Fibroblast of lung (primary cell): ENCODE measurements at regions not wholly inside any gene's neighbourhood (a gene's known extent, or its start where the extent isn't known, plus 50 kb on each side); places are given as distances from the start of the nearest gene placed in this dataset.

ENCODE experiments used
- DNase-seq, 2 donors: peaks; one replicate each; pipeline versions ENCODE4 v3.0.0 to v3.0.0-alpha.2; 2010; ENCODE audit warnings: low read depth in 2 of 2
- H2AFZ ChIP-seq: 2 replicates; pipeline ENCODE4 v1.5.1; 2012; ENCODE audit warnings: low read length, control low read depth, inconsistent platforms
- H3K27ac ChIP-seq: 2 replicates; pipeline ENCODE4 v1.5.1; 2011; ENCODE audit warnings: low read length, control low read depth; ENCODE audit not compliant: insufficient read depth
- H3K27me3 ChIP-seq: 2 replicates; pipeline ENCODE4 v1.5.1; 2011; ENCODE audit warnings: mild to moderate bottlenecking, low read length; ENCODE audit not compliant: control insufficient read depth, insufficient read depth
- H3K36me3 ChIP-seq: 2 replicates; pipeline ENCODE4 v1.5.1; 2011; ENCODE audit warnings: low read length; ENCODE audit not compliant: control insufficient read depth, insufficient read depth
- H3K4me1 ChIP-seq: 2 replicates; pipeline ENCODE4 v1.5.1; 2011; ENCODE audit warnings: low read length; ENCODE audit not compliant: control insufficient read depth, insufficient read depth; ENCODE audit errors: extremely low read depth
- H3K4me2 ChIP-seq: 2 replicates; pipeline ENCODE4 v1.5.1; 2011; ENCODE audit warnings: low read length, control low read depth; ENCODE audit not compliant: insufficient read depth; ENCODE audit errors: extremely low read depth
- H3K4me3 ChIP-seq, 4 experiments: fragments of 200-600 bp in 1 of 4; sonication (generic) in 1 of 4; replicated peaks in 1 of 4; 2 replicates each; pipeline ENCODE4 v1.5.1; 2011 to 2016; ENCODE audit warnings: low read length in 4 of 4, low read depth in 3 of 4, mild to moderate bottlenecking in 3 of 4, control low read depth in 2 of 4, inconsistent platforms in 1 of 4, mixed read lengths in 1 of 4; ENCODE audit not compliant: insufficient read depth in 1 of 4; ENCODE audit errors: control extremely low read depth in 1 of 4
- H3K79me2 ChIP-seq: 2 replicates; pipeline ENCODE4 v1.5.1; 2012; ENCODE audit warnings: mild to moderate bottlenecking, low read length, inconsistent platforms; ENCODE audit not compliant: control insufficient read depth, insufficient read depth
- H3K9ac ChIP-seq: 2 replicates; pipeline ENCODE4 v1.5.1; 2011; ENCODE audit warnings: mild to moderate bottlenecking, low read length, control low read depth; ENCODE audit not compliant: insufficient read depth
- H3K9me3 ChIP-seq: 2 replicates; pipeline ENCODE4 v1.5.1; 2012; ENCODE audit warnings: low read depth, low read length; ENCODE audit not compliant: control insufficient read depth, insufficient read depth
- H4K20me1 ChIP-seq: 2 replicates; pipeline ENCODE4 v1.5.1; 2011; ENCODE audit warnings: low read length; ENCODE audit not compliant: control insufficient read depth, insufficient read depth; ENCODE audit errors: extremely low read depth
- CTCF ChIP-seq, 2 donors: IDR thresholded peaks in 1 of 2; conservative IDR thresholded peaks in 1 of 2; 1 replicate in 1 of 2; 2 replicates in 1 of 2; pipeline ENCODE4 v1.5.1; 2011 to 2012; ENCODE audit warnings: low read length in 2 of 2, control low read depth in 1 of 2, inconsistent platforms in 1 of 2, low read depth in 1 of 2, mild to moderate bottlenecking in 1 of 2
- EZH2 ChIP-seq: IDR thresholded peaks from 2 replicates; pipeline ENCODE4 v1.5.1; 2012; ENCODE audit warnings: low read length, control low read depth, mild to moderate bottlenecking; ENCODE audit errors: missing control alignments

- Histone ChIP-seq H3K27me3 (no peaks in the 10 kb centered on the region), H3K79me2 (no peaks in the 10 kb centered on the region), H3K36me3 (no peaks in the 10 kb centered on the region), H3K27ac (no peak overlapping the region), H3K4me2 (no peak overlapping the region), H3K4me3 (no peak overlapping the region), H3K9me3 (no peaks in the 10 kb centered on the region), H2AFZ (no peak overlapping the region), H3K9ac (no peak overlapping the region), H3K4me1 (no peaks in the 10 kb centered on the region), H4K20me1 (no peaks in the 10 kb centered on the region)
- DNase-seq: no peak
- TF ChIP-seq EZH2: no peak
- TF ChIP-seq CTCF (conservative IDR thresholded peaks at IDR 0.05 in 1 of 2, IDR thresholded peaks at IDR 0.05 in 1 of 2; ENCODE audit: low read depth in 1 of 2, low read length in 2 of 2): no peak
Observed at GRCh38 chr6:125423047-125423446, 121.3 kb upstream of the HDDC2 start.

DNA sequence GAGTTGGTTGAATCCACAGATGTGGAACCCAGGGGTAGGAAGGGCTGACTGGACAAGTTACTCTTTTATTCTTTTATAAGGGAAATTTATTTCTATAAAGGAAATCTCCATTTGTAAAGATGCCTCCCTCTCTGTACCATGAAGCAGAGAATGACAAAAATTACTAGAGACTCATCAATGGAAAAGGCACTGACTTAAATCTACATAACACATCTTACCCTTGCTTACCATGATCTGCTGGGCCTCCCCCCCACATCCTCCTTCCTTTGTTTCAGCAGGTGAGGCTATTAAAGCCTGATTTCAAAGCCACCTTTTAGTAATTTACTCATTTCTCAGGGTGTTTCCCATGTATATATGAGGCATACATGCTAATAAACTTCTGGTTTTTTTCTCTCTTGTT, 130.2 kb upstream of the HDDC2 start:
- Histone ChIP-seq H3K36me3 (no peaks in the 10 kb centered on the region), H3K9me3 (no peaks in the 10 kb centered on the region), H4K20me1 (no peaks in the 10 kb centered on the region), H3K79me2 (no peaks in the 10 kb centered on the region), H3K4me2 (no peak overlapping the region), H3K27ac (no peak overlapping the region), H3K4me3 (no peak overlapping the region), H3K4me1 (no peaks in the 10 kb centered on the region), H3K27me3 (no peaks in the 10 kb centered on the region), H2AFZ (no peak overlapping the region), H3K9ac (no peak overlapping the region)
- TF ChIP-seq CTCF (conservative IDR thresholded peaks at IDR 0.05 in 1 of 2, IDR thresholded peaks at IDR 0.05 in 1 of 2; ENCODE audit: low read depth in 1 of 2, low read length in 2 of 2) (no peak), EZH2 (no peak)
- no peak for DNase-seq

DNA sequence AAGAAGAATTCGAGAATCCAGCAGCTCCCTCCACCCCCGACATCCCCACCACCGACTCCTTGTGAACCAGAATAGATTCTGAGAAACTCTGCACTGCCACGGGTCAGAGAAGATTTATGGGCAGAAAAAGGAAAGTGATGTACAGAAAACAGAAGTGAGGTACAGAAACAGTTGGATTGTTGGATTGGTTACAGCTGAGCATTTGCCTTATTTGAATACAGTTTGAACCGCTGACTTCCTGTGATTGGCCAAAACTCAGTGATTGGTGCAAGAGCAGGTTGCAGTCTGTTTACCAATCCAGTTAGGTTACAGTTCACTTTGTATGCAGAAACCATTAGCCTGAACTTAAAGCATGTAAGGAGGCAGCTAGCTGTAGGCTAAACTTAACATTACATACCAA, 131.2 kb upstream of the HDDC2 start:
- H2AFZ ChIP-seq: no peak overlapping the region
- H3K4me1 ChIP-seq: no peaks in the 10 kb centered on the region
- H3K27ac ChIP-seq: no peak overlapping the region
- H3K9me3 ChIP-seq: no peaks in the 10 kb centered on the region
- no peaks in the 10 kb centered on the region for H3K79me2 ChIP-seq
- no peak overlapping the region for H3K4me3 ChIP-seq
- DNase-seq: no peak
- no peaks in the 10 kb centered on the region for H3K36me3 ChIP-seq
- no peaks in the 10 kb centered on the region for H4K20me1 ChIP-seq
- H3K9ac ChIP-seq: no peak overlapping the region
- no peaks in the 10 kb centered on the region for H3K27me3 ChIP-seq
- no peak for TF ChIP-seq EZH2
- TF ChIP-seq CTCF (conservative IDR thresholded peaks at IDR 0.05 in 1 of 2, IDR thresholded peaks at IDR 0.05 in 1 of 2; ENCODE audit: low read depth in 1 of 2, low read length in 2 of 2): no peak
- H3K4me2 ChIP-seq: no peak overlapping the region
